ENCODE measurements at regions not wholly inside any gene's neighbourhood (a gene's known extent, or its start where the extent isn't known, plus 50 kb on each side); places are given as distances from the start of the nearest gene placed in this dataset.
"Not testable (repeated sequence)": the region's sequence is repeated elsewhere in the genome, so short reads cannot be mapped to it uniquely, and the experiment has no call there.

DNA sequence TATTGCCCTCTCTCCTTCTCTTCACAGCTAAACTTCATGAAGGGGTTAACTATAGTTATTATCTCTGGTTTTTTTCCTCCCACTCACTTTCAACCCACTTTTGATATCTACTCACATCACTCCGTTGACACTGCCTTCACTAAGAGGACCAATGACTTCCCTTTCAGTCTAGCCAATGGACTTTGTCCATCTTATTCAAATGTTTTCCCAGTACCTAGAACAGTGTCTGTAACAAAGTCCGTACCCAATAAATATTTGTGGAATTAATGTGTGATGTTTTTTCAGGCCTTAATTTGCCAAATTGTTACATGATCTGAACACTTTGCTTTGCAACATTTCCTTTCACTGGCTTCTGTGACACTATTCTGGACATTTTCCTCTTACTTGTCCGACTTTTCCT is 106.0 kb upstream of the AR start:
- H3K4me1 ChIP-seq (ENCODE audit: control insufficient read depth, insufficient read depth, low read length) = no peaks in the 10 kb centered on the region
- H3K4me3 ChIP-seq (ENCODE audit: low read depth, low read length) = no peak overlapping the region
- H3K36me3 ChIP-seq (ENCODE audit: control insufficient read depth, insufficient read depth, low read length) = no peaks in the 10 kb centered on the region
- H3K9ac ChIP-seq (ENCODE audit: low read depth, low read length) = no peak overlapping the region
- no peaks in the 10 kb centered on the region for H3K27me3 ChIP-seq (ENCODE audit: control insufficient read depth, insufficient read depth, low read length)
- peaks cover 33% of the 10 kb centered on the region for H3K9me3 ChIP-seq (ENCODE audit: control insufficient read depth, insufficient read depth, low read length)
- H3K27ac ChIP-seq (ENCODE audit: low read depth, low read length) = no peak overlapping the region

DNA sequence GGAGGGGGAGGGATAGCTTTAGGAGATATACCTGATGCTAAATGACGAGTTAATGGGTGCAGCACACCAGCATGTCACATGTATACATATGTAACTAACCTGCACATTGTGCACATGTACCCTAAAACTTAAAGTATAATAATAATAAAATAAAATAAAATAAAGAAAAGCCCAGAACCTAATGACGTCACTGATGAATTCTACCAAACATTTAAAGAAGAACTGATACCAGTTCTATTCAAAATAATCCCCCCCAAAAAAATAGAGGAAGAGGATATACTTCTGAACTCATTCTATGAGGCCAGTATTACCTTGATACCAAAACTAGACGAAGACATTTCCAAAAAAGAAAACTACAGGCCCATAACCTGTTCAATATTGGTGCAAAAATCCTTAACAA is 68.6 kb upstream of the AR start:
- H3K4me1 ChIP-seq (ENCODE audit: control insufficient read depth, insufficient read depth, low read length); H3K27ac ChIP-seq (ENCODE audit: low read depth, low read length); H3K36me3 ChIP-seq (ENCODE audit: control insufficient read depth, insufficient read depth, low read length); H3K4me3 ChIP-seq (ENCODE audit: low read depth, low read length); H3K9ac ChIP-seq (ENCODE audit: low read depth, low read length); H3K27me3 ChIP-seq (ENCODE audit: control insufficient read depth, insufficient read depth, low read length): not testable (repeated sequence)
- peaks cover 15% of the 10 kb centered on the region for H3K9me3 ChIP-seq (ENCODE audit: control insufficient read depth, insufficient read depth, low read length)

DNA sequence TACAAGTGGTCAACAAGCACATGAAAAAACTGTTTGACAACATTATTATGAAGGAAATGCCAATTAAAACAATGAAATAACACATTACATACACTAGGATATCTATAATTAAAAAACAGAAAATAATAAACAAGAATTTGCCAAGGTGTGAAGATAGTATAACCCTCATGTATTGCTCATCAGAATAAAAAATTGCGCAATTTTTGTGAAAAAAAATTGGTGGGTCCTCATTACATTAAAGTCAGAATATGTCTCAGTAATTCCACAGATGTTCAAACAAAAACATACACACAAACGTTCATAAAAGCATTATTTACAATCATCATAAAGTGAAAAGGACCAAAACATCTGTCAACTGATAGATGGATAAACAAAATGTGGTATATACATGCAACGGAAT is 63.0 kb upstream of the AR start:
- H3K4me3 ChIP-seq (ENCODE audit: low read depth, low read length) = no peak overlapping the region
- no peaks in the 10 kb centered on the region for H3K4me1 ChIP-seq (ENCODE audit: control insufficient read depth, insufficient read depth, low read length)
- no peak overlapping the region for H3K9ac ChIP-seq (ENCODE audit: low read depth, low read length)
- no peaks in the 10 kb centered on the region for H3K27me3 ChIP-seq (ENCODE audit: control insufficient read depth, insufficient read depth, low read length)
- peaks cover 31% of the 10 kb centered on the region for H3K9me3 ChIP-seq (ENCODE audit: control insufficient read depth, insufficient read depth, low read length)
- no peak overlapping the region for H3K27ac ChIP-seq (ENCODE audit: low read depth, low read length)
- H3K36me3 ChIP-seq (ENCODE audit: control insufficient read depth, insufficient read depth, low read length) = no peaks in the 10 kb centered on the region

Measured in HUES48 (cell line).